ENCODE measurements at regions not wholly inside any gene's neighbourhood (a gene's known extent, or its start where the extent isn't known, plus 50 kb on each side); places are given as distances from the start of the nearest gene placed in this dataset.

DNA sequence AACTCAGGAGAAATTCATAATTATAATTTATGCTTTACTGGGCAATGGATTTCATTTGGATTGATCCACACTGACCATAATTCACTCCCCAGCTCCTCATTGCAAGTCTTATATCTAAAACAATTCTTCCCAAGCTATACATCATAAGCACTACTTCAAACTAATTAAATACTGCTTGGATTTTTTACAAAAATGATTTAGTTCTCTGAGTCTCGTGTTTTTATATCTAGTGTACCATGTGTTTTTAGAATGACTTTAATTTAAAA lies 443.8 kb downstream of the GPAM start:
- TF ChIP-seq, protein P1, sequence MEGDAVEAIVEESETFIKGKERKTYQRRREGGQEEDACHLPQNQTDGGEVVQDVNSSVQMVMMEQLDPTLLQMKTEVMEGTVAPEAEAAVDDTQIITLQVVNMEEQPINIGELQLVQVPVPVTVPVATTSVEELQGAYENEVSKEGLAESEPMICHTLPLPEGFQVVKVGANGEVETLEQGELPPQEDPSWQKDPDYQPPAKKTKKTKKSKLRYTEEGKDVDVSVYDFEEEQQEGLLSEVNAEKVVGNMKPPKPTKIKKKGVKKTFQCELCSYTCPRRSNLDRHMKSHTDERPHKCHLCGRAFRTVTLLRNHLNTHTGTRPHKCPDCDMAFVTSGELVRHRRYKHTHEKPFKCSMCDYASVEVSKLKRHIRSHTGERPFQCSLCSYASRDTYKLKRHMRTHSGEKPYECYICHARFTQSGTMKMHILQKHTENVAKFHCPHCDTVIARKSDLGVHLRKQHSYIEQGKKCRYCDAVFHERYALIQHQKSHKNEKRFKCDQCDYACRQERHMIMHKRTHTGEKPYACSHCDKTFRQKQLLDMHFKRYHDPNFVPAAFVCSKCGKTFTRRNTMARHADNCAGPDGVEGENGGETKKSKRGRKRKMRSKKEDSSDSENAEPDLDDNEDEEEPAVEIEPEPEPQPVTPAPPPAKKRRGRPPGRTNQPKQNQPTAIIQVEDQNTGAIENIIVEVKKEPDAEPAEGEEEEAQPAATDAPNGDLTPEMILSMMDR (IDR thresholded peaks at IDR 0.05): no peak
- no peak for TF ChIP-seq POLR2A (IDR thresholded peaks at IDR 0.05)

Measured in upper lobe of left lung (tissue), 4 donors.